Hepatocyte (in vitro differentiated cells): ENCODE measurements at regions not wholly inside any gene's neighbourhood (a gene's known extent, or its start where the extent isn't known, plus 50 kb on each side); places are given as distances from the start of the nearest gene placed in this dataset.
"Not testable (repeated sequence)": the region's sequence is repeated elsewhere in the genome, so short reads cannot be mapped to it uniquely, and the experiment has no call there.

Experiments
- DNase-seq: peaks from one replicate; pipeline ENCODE4 v3.0.0-alpha.2; 2016; ENCODE audit warnings: low spot score
- H2AFZ ChIP-seq: fragments of 200-600 bp; sonication (generic); 2 replicates; pipeline ENCODE4 v1.6.0; 2016; ENCODE audit warnings: antibody characterized with exemption, mild to moderate bottlenecking
- H3K27ac ChIP-seq: fragments of 200-600 bp; sonication (generic); 2 replicates; pipeline ENCODE4 v1.5.1; 2016; ENCODE audit warnings: mild to moderate bottlenecking
- H3K27me3 ChIP-seq: fragments of 200-600 bp; sonication (generic); 2 replicates; pipeline ENCODE4 v1.6.1; 2016
- H3K36me3 ChIP-seq: fragments of 200-600 bp; sonication (generic); replicated peaks from 2 replicates; pipeline ENCODE4 v1.5.1; 2016; ENCODE audit warnings: low read depth; ENCODE audit not compliant: insufficient read depth
- H3K4me1 ChIP-seq: fragments of 200-600 bp; sonication (generic); 2 replicates; pipeline ENCODE4 v1.5.1; 2016; ENCODE audit warnings: mild to moderate bottlenecking, moderate library complexity; ENCODE audit not compliant: insufficient read depth
- H3K4me2 ChIP-seq: fragments of 200-600 bp; sonication (generic); 2 replicates; pipeline ENCODE4 v1.6.0; 2016
- H3K4me3 ChIP-seq: fragments of 200-600 bp; sonication (generic); 2 replicates; pipeline ENCODE4 v1.5.1; 2016; ENCODE audit warnings: mild to moderate bottlenecking
- H3K79me2 ChIP-seq: fragments of 200-600 bp; sonication (generic); 2 replicates; pipeline ENCODE4 v1.6.0; 2017; ENCODE audit warnings: mild to moderate bottlenecking
- H3K9me2 ChIP-seq: fragments of 200-600 bp; sonication (generic); replicated peaks from 2 replicates; pipeline ENCODE4 v1.6.0; 2017; ENCODE audit warnings: mild to moderate bottlenecking; ENCODE audit not compliant: insufficient read depth
- H3K9me3 ChIP-seq: fragments of 200-600 bp; sonication (generic); 2 replicates; pipeline ENCODE4 v1.5.1; 2016; ENCODE audit warnings: low read depth, mild to moderate bottlenecking
- H4K20me1 ChIP-seq: fragments of 200-600 bp; sonication (generic); 2 replicates; pipeline ENCODE4 v1.6.0; 2016; ENCODE audit warnings: mild to moderate bottlenecking; ENCODE audit not compliant: insufficient read depth, poor library complexity, severe bottlenecking
- EZH2 ChIP-seq: fragments of 200-600 bp; sonication (generic); IDR thresholded peaks from 2 replicates; pipeline ENCODE4 v1.6.1; 2016; ENCODE audit warnings: antibody characterized with exemption, mild to moderate bottlenecking, borderline replicate concordance
- EZH2phosphoT487 ChIP-seq: fragments of 200-600 bp; sonication (generic); IDR thresholded peaks from one replicate; pipeline ENCODE4 v1.6.1; 2018; ENCODE audit warnings: antibody characterized with exemption, mild to moderate bottlenecking, low read depth, moderate library complexity; ENCODE audit not compliant: unreplicated experiment, severe bottlenecking
- WGBS: methylation state at CpG from one replicate; pipeline ENCODE4 v1.1.6; 2016; ENCODE audit warnings: low lambda C conversion rate; ENCODE audit errors: missing lambda C conversion rate; 5-methylcytosine and 5-hydroxymethylcytosine counted together
- TF ChIP-seq, protein P1 (sequence below): fragments of 200-600 bp; sonication (generic); IDR thresholded peaks from 2 replicates; pipeline ENCODE4 v1.5.1; 2016; ENCODE audit warnings: antibody characterized with exemption, mild to moderate bottlenecking; ENCODE audit not compliant: poor library complexity

DNA sequence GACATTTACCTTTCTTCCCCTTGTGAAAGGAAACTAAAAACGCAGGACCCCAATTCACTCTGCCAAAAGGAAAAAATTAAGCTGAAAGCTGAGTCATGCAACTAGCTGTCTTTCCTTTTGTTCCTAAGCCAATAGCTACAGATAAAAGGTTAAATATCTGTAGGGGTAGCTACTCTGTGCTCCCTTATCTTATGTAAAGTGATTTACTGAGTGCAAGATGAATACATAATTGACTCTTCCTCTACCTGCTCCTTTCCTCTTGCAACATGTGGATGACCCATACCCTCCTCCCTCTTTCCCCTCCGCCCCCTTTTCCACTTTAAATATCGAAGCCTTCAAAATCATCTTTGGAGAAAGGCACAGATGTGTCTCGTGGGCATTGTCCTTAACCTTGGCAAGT, 68.0 kb upstream of the ZNF157 start:
- Histone ChIP-seq H3K4me3 (no peak overlapping the region), H3K9me2 (no peaks in the 10 kb centered on the region), H3K36me3 (no peaks in the 10 kb centered on the region), H3K4me1 (no peaks in the 10 kb centered on the region), H2AFZ (no peak overlapping the region), H3K27ac (no peak overlapping the region), H4K20me1 (no peaks in the 10 kb centered on the region), H3K27me3 (no peaks in the 10 kb centered on the region), H3K9me3 (no peaks in the 10 kb centered on the region), H3K4me2 (no peak overlapping the region), H3K79me2 (no peaks in the 10 kb centered on the region)
- 51% methylated on average over 4 of the region's 4 CpGs for WGBS
- DNase-seq, result no peak
- no peak for TF ChIP-seq EZH2phosphoT487
- TF ChIP-seq, protein P1, sequence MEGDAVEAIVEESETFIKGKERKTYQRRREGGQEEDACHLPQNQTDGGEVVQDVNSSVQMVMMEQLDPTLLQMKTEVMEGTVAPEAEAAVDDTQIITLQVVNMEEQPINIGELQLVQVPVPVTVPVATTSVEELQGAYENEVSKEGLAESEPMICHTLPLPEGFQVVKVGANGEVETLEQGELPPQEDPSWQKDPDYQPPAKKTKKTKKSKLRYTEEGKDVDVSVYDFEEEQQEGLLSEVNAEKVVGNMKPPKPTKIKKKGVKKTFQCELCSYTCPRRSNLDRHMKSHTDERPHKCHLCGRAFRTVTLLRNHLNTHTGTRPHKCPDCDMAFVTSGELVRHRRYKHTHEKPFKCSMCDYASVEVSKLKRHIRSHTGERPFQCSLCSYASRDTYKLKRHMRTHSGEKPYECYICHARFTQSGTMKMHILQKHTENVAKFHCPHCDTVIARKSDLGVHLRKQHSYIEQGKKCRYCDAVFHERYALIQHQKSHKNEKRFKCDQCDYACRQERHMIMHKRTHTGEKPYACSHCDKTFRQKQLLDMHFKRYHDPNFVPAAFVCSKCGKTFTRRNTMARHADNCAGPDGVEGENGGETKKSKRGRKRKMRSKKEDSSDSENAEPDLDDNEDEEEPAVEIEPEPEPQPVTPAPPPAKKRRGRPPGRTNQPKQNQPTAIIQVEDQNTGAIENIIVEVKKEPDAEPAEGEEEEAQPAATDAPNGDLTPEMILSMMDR, result no peak
- no peak for TF ChIP-seq EZH2

DNA sequence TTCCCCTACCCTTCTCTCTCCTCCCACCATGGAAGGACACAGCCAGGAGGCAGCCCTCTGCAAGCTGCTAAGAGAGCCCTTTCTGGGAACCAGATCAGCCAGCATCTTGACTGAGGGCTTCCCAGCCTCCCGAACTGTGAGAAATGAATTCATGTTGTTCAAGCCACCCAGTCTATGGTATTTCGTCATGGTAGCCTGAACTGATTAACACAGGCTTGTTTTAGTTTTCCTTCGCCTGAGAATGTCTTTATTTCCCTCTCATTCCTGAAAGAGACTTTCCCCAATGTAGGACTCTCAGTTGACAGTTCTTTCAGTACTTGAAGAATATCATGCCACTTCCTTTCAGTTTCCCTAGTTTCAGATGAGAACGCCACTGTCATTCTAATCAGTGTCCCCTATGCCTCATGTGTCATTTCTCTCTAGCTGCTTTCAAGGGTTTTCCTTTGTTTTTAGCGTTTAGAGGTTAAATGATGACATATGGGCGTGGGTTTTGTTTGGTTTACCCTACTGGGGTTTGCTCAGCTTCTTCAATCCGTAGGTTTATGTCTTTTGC, 63.8 kb upstream of the ZNF157 start:
- H3K27me3 ChIP-seq, H4K20me1 ChIP-seq, H3K27ac ChIP-seq, H2AFZ ChIP-seq, H3K9me2 ChIP-seq, DNase-seq, H3K4me3 ChIP-seq, H3K9me3 ChIP-seq, H3K36me3 ChIP-seq, H3K4me1 ChIP-seq, H3K79me2 ChIP-seq, H3K4me2 ChIP-seq: not testable (repeated sequence)
- WGBS, result 60% methylated on average over 7 of the region's 7 CpGs

DNA sequence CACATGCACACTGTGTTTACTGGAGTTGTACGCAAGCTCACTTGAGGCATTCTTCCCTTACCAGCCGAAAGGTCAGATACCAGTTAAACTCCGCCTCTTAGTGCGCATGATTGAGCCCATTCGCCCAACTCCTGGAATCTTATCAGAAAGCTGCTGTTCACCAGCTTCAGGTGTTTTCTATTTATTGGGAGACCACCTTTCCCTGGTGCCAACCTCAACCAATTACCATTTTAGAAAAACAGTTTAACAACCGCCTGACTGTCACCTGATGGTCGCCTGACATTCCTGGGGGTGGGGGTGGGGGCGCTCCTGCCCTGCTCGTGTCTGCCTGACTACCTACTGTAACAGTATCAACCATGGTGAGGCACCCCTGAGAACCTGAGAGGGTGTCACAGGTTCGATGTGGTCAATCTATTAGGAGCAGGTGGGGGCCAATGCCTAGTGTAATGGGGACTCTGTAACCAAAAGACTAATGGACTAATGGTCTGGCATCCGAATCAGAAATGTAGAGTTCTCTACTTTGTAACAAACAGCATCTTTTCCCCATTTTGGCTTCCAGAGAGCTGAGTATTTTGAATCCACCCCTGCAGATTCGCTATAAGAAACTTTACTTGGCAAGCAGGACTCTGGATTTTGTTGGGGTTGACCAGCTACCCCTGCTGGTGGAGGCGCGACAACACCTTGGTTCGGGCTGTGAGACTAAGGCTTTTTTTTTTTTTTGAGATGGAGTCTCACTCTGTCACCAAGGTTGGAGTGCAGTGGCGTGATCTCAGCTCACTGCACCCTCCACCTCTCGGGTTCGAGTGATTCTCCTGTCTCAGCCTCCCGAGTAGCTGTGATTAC, 58.2 kb upstream of the ZNF157 start:
- H3K9me2 ChIP-seq, result no peaks in the 10 kb centered on the region
- TF ChIP-seq, protein P1, result peak; percentile 39
- no peak for TF ChIP-seq EZH2
- no peak overlapping the region for H2AFZ ChIP-seq
- H3K4me1 ChIP-seq, result no peaks in the 10 kb centered on the region
- no peak overlapping the region for H3K27ac ChIP-seq
- DNase-seq, result peak; percentile 55
- H3K27me3 ChIP-seq, result no peaks in the 10 kb centered on the region
- no peaks in the 10 kb centered on the region for H3K36me3 ChIP-seq
- no peak overlapping the region for H3K4me2 ChIP-seq
- H3K9me3 ChIP-seq, result no peaks in the 10 kb centered on the region
- H3K4me3 ChIP-seq, result no peak overlapping the region
- WGBS, result 55% methylated on average over 19 of the region's 19 CpGs
- H4K20me1 ChIP-seq, result no peaks in the 10 kb centered on the region
- no peaks in the 10 kb centered on the region for H3K79me2 ChIP-seq

DNA sequence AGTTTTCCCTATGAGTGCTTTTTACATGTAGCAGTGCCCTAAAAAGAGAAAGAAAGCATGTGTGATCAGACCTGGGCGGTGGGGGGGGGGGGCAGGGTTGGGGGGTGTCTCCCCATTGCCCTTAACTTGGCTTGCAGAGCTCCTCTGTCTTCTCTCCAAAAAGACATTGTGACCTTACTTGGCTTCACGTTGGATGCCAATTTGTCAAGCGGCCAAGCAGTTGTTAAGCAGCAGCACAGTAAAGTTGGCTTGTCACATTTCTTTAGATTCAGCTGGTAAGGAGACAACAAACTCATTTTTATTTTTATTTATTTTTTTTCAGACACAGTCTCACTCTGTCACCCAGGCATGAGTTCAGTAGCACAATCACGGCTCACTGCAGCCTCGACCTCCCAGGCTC, 57.3 kb upstream of the ZNF157 start:
- no peak overlapping the region for H2AFZ ChIP-seq
- 71% methylated on average over 5 of the region's 5 CpGs for WGBS
- TF ChIP-seq EZH2phosphoT487, result no peak
- TF ChIP-seq, protein P1, result no peak
- no peak for TF ChIP-seq EZH2

More for the DNA sequence above, 57.3 kb upstream of the ZNF157 start:
- H3K4me3 ChIP-seq, result no peak overlapping the region
- no peaks in the 10 kb centered on the region for H3K4me1 ChIP-seq
- no peaks in the 10 kb centered on the region for H3K9me3 ChIP-seq
- H4K20me1 ChIP-seq, result no peaks in the 10 kb centered on the region
- H3K79me2 ChIP-seq, result no peaks in the 10 kb centered on the region
- H3K36me3 ChIP-seq, result no peaks in the 10 kb centered on the region
- DNase-seq, result no peak
- no peak overlapping the region for H3K4me2 ChIP-seq
- no peaks in the 10 kb centered on the region for H3K27me3 ChIP-seq
- H3K9me2 ChIP-seq, result no peaks in the 10 kb centered on the region
- no peak overlapping the region for H3K27ac ChIP-seq
